ENCODE measurements at regions not wholly inside any gene's neighbourhood (a gene's known extent, or its start where the extent isn't known, plus 50 kb on each side); places are given as distances from the start of the nearest gene placed in this dataset.

- CTCF ChIA-PET, result no interaction called here
- no peak for DNase-seq (ENCODE audit: extremely low spot score)
- POLR2A ChIA-PET, result no interaction called here
- TF ChIP-seq FOXK2 (IDR thresholded peaks at IDR 0.05) (no peak), TARDBP (IDR thresholded peaks at IDR 0.05) (no peak), FOXA1 (IDR thresholded peaks at IDR 0.05) (no peak), ELF4 (IDR thresholded peaks at IDR 0.05) (no peak)
Observed at GRCh38 chrX:77396781-77397180, 50.4 kb upstream of the FGF16 start.

Measured in HEK293T (cell line).